Vagina (tissue), 2 donors: ENCODE measurements at regions not wholly inside any gene's neighbourhood (a gene's known extent, or its start where the extent isn't known, plus 50 kb on each side); places are given as distances from the start of the nearest gene placed in this dataset.

Experiments
- DNase-seq, 2 donors: peaks; one replicate each; pipeline ENCODE4 v3.0.0-alpha.2; 2017; ENCODE audit errors: extremely low spot score in 2 of 2
- H3K27ac ChIP-seq: fragments of 200-600 bp; sonication (generic); one replicate; pipeline ENCODE4 v1.5.1; 2019
- H3K27me3 ChIP-seq: fragments of 200-600 bp; sonication (generic); one replicate; pipeline ENCODE4 v1.5.1; 2019
- H3K36me3 ChIP-seq, 2 donors: fragments of 200-600 bp; sonication (generic); one replicate each; pipeline ENCODE4 v1.5.1; 2017 to 2019
- H3K4me1 ChIP-seq: fragments of 200-600 bp; sonication (generic); one replicate; pipeline ENCODE4 v1.5.1; 2019
- H3K4me3 ChIP-seq, 2 donors: fragments of 200-600 bp; sonication (generic); 1 replicate in 1 of 2; 2 replicates in 1 of 2; pipeline ENCODE4 v1.5.1; 2016 to 2019
- H3K9me3 ChIP-seq: fragments of 200-600 bp; sonication (generic); one replicate; pipeline ENCODE4 v1.5.1; 2019
- CTCF ChIP-seq, 3 experiments: fragments of 450-650 bp in 2 of 3; fragments of 200-600 bp in 1 of 3; sonication (generic) in 1 of 3; IDR thresholded peaks; one replicate each; pipeline ENCODE4 v1.5.1; 2017 to 2019; ENCODE audit warnings: antibody characterized with exemption in 3 of 3, mild to moderate bottlenecking in 2 of 3, moderate library complexity in 2 of 3
- POLR2A ChIP-seq, 2 donors: fragments of 450-650 bp; IDR thresholded peaks; one replicate each; pipeline ENCODE4 v1.6.1; 2017; ENCODE audit warnings: antibody characterized with exemption in 2 of 2, mild to moderate bottlenecking in 2 of 2, moderate library complexity in 2 of 2
- POLR2AphosphoS5 ChIP-seq, 2 donors: sonication (generic); formaldehyde crosslinking; IDR thresholded peaks; one replicate each; pipeline ENCODE4 v1.9.0; 2017; ENCODE audit warnings: antibody characterized with exemption in 2 of 2, mild to moderate bottlenecking in 2 of 2, low read depth in 1 of 2; ENCODE audit not compliant: insufficient read depth in 1 of 2
- intact Hi-C: fragments of 100-400 bp; cut with DNase I; formaldehyde crosslinking; loops from one replicate; pipeline ENCODE4 v1.15.1; 2023

DNA sequence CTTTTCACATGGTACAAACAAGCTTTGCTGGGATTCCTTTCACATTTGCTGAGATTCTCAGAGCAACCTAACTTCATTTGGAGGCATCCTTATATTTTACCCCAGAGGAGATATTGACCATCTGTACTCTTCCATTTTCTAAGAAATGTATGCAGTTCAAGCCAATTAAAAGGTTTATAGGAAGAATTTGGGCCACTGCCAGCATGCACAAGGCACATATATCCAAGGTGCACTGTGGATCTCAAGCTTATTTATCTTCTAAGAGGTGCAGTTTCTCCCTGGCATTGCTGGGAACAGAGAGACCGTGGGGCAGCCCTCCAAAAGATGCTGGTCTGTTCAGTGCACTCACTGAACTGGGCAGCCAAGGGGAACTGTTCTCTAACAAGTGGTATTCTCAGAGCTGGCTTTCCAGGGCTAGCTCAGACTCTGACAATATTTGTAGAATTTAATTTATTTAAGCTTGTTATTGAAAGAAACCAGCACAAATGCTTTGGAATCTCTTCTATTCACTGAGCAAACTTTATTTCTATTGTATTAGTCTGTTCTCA, 213.3 kb downstream of the TENT4A start:
- H3K4me3 ChIP-seq = no peak overlapping the region
- H3K27ac ChIP-seq = no peak overlapping the region
- no peaks in the 10 kb centered on the region for H3K27me3 ChIP-seq
- intact Hi-C loops = loop anchor here (5.0 kb wide), 1 partner anchor 719 kb away; no protein-coding TSS in a partner anchor
- no peak for TF ChIP-seq POLR2AphosphoS5 (IDR thresholded peaks at IDR 0.05; ENCODE audit: insufficient read depth in 1 of 2, low read depth in 1 of 2)
- TF ChIP-seq POLR2A (IDR thresholded peaks at IDR 0.05) = no peak
- no peak for TF ChIP-seq CTCF (IDR thresholded peaks at IDR 0.05)
- H3K36me3 ChIP-seq = no peaks in the 10 kb centered on the region
- no peaks in the 10 kb centered on the region for H3K9me3 ChIP-seq
- DNase-seq = no peak
- H3K4me1 ChIP-seq = no peaks in the 10 kb centered on the region

GRCh38 chr5:6936031-6936430, 222.8 kb downstream of the TENT4A start:
- no peak for TF ChIP-seq POLR2AphosphoS5 (IDR thresholded peaks at IDR 0.05; ENCODE audit: insufficient read depth in 1 of 2, low read depth in 1 of 2)
- no peak for TF ChIP-seq POLR2A (IDR thresholded peaks at IDR 0.05)
- TF ChIP-seq CTCF (IDR thresholded peaks at IDR 0.05) = no peak
- Histone ChIP-seq H3K36me3 (no peaks in the 10 kb centered on the region), H3K27me3 (no peaks in the 10 kb centered on the region), H3K9me3 (no peaks in the 10 kb centered on the region), H3K4me3 (no peak overlapping the region), H3K27ac (no peak overlapping the region), H3K4me1 (no peaks in the 10 kb centered on the region)
- intact Hi-C loops = no loop called here
- DNase-seq = no peak

GRCh38 chr5:6937677-6938076, 224.4 kb downstream of the TENT4A start:
- Histone ChIP-seq H3K36me3 (no peaks in the 10 kb centered on the region), H3K27ac (no peak overlapping the region), H3K4me3 (no peak overlapping the region), H3K27me3 (no peaks in the 10 kb centered on the region), H3K4me1 (no peaks in the 10 kb centered on the region), H3K9me3 (no peaks in the 10 kb centered on the region)
- intact Hi-C loops = no loop called here
- DNase-seq = no peak
- no peak for TF ChIP-seq CTCF (IDR thresholded peaks at IDR 0.05)
- no peak for TF ChIP-seq POLR2A (IDR thresholded peaks at IDR 0.05)
- TF ChIP-seq POLR2AphosphoS5 (IDR thresholded peaks at IDR 0.05; ENCODE audit: insufficient read depth in 1 of 2, low read depth in 1 of 2) = no peak

DNA sequence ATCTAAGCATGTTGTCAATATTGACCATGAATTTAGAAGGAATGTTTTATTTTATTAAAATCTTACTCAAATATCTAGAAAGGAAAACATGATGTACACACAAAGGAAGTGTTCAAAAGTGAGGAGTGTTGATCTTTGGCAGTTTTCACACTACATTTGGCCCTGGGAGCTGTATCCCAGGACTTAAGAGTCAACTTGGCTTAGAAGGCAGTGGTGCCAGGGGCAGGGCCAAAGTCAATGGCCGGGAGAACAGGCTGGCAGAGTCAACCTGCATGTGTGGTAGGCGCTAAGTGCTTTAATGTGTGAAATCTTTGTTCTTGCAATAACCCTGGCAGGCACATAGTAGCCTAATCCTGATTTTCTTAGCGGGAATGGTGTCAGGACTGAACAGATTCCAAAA, 228.4 kb downstream of the TENT4A start:
- Histone ChIP-seq H3K9me3 (no peaks in the 10 kb centered on the region), H3K4me3 (no peak overlapping the region)

More for the DNA sequence above, 228.4 kb downstream of the TENT4A start:
- Histone ChIP-seq H3K27me3 (no peaks in the 10 kb centered on the region), H3K4me1 (no peaks in the 10 kb centered on the region), H3K27ac (no peak overlapping the region), H3K36me3 (no peaks in the 10 kb centered on the region)
- no peak for DNase-seq
- intact Hi-C loops = no loop called here
- TF ChIP-seq CTCF (IDR thresholded peaks at IDR 0.05) (no peak), POLR2AphosphoS5 (IDR thresholded peaks at IDR 0.05; ENCODE audit: insufficient read depth in 1 of 2, low read depth in 1 of 2) (no peak), POLR2A (IDR thresholded peaks at IDR 0.05) (no peak)
